ENCODE measurements at regions not wholly inside any gene's neighbourhood (a gene's known extent, or its start where the extent isn't known, plus 50 kb on each side); places are given as distances from the start of the nearest gene placed in this dataset.
A peak's percentile ranks its signal among the peaks of the same experiment; 100 is the strongest.
"Not testable (repeated sequence)": the region's sequence is repeated elsewhere in the genome, so short reads cannot be mapped to it uniquely, and the experiment has no call there.

- DNase-seq: no peak
Measured at GRCh38 chr1:79295967-79296366, 289.4 kb upstream of the ADGRL4 start.

GRCh38 chr1:79293611-79294010 lies 287.1 kb upstream of the ADGRL4 start:
- DNase-seq: no peak

GRCh38 chr1:79290927-79291474 lies 284.5 kb upstream of the ADGRL4 start:
- no peak for DNase-seq

GRCh38 chr1:79287982-79288381 lies 281.5 kb upstream of the ADGRL4 start:
- DNase-seq: no peak

GRCh38 chr1:79285667-79286066 lies 279.1 kb upstream of the ADGRL4 start:
- DNase-seq: no peak

- DNase-seq: no peak
Measured at GRCh38 chr1:79283451-79283850, 276.9 kb upstream of the ADGRL4 start.

- DNase-seq: no peak
Measured at GRCh38 chr1:79281442-79281841, 274.9 kb upstream of the ADGRL4 start.

- no peak for DNase-seq
Measured at GRCh38 chr1:79271759-79272158, 265.2 kb upstream of the ADGRL4 start.

GRCh38 chr1:79264975-79265818 lies 258.7 kb upstream of the ADGRL4 start:
- DNase-seq: peak; percentile 18

GRCh38 chr1:79264285-79264684 lies 257.8 kb upstream of the ADGRL4 start:
- no peak for DNase-seq

- DNase-seq: no peak
Measured at GRCh38 chr1:79262745-79263258, 256.3 kb upstream of the ADGRL4 start.

- DNase-seq: peak; percentile 42
Measured at GRCh38 chr1:79259390-79260336, 253.1 kb upstream of the ADGRL4 start.

GRCh38 chr1:79255421-79255820 lies 248.9 kb upstream of the ADGRL4 start:
- DNase-seq: no peak

GRCh38 chr1:79252598-79252997 lies 246.1 kb upstream of the ADGRL4 start:
- DNase-seq: no peak

GRCh38 chr1:79239840-79240239 lies 233.3 kb upstream of the ADGRL4 start:
- no peak for DNase-seq

GRCh38 chr1:79235301-79236002 lies 228.9 kb upstream of the ADGRL4 start:
- no peak for DNase-seq

- no peak for DNase-seq
Measured at GRCh38 chr1:79232818-79233217, 226.3 kb upstream of the ADGRL4 start.

GRCh38 chr1:79230751-79231150 lies 224.2 kb upstream of the ADGRL4 start:
- not testable (repeated sequence) for DNase-seq

GRCh38 chr1:79226963-79227362 lies 220.4 kb upstream of the ADGRL4 start:
- no peak for DNase-seq

GRCh38 chr1:79224537-79224936 lies 218.0 kb upstream of the ADGRL4 start:
- no peak for DNase-seq

- no peak for DNase-seq
Measured at GRCh38 chr1:79220509-79220908, 214.0 kb upstream of the ADGRL4 start.

- no peak for DNase-seq
Measured at GRCh38 chr1:79215311-79215710, 208.8 kb upstream of the ADGRL4 start.

- no peak for DNase-seq
Measured at GRCh38 chr1:79207786-79208185, 201.3 kb upstream of the ADGRL4 start.

Measured in NCI-H1105 treated with DMSO at 0.1 percent for 48 hours (cell line).